Neural cell (in vitro differentiated cells): ENCODE measurements at regions not wholly inside any gene's neighbourhood (a gene's known extent, or its start where the extent isn't known, plus 50 kb on each side); places are given as distances from the start of the nearest gene placed in this dataset.

ENCODE experiments used
- H2AFZ ChIP-seq: fragments of 200-600, 300-800 bp; sonication (generic), shearing (Covaris generic); 2 replicates; pipeline ENCODE4 v1.6.0; 2014; ENCODE audit warnings: low read depth, mild to moderate bottlenecking, antibody characterized with exemption, low read length, moderate library complexity
- H3F3A ChIP-seq: fragments of 200-600 bp; shearing (Covaris generic); 2 replicates; pipeline ENCODE4 v1.6.1; 2016; ENCODE audit warnings: mild to moderate bottlenecking, moderate library complexity, mixed read lengths, antibody characterized with exemption, low read length; ENCODE audit not compliant: insufficient read depth, poor library complexity, severe bottlenecking
- H3K27ac ChIP-seq: fragments of 200-600, 300-800 bp; sonication (generic), shearing (Covaris generic); 2 replicates; pipeline ENCODE4 v1.5.1; 2014; ENCODE audit warnings: mild to moderate bottlenecking, low read length, moderate library complexity
- H3K27me3 ChIP-seq: fragments of 300-800, 200-600 bp; sonication (generic), shearing (Covaris generic); 2 replicates; pipeline ENCODE4 v1.6.0; 2014; ENCODE audit warnings: mild to moderate bottlenecking, low read depth, low read length, moderate library complexity; ENCODE audit not compliant: insufficient read depth
- H3K36me3 ChIP-seq: fragments of 300-800, 200-600 bp; sonication (generic), shearing (Covaris generic); 2 replicates; pipeline ENCODE4 v1.5.1; 2014; ENCODE audit warnings: mild to moderate bottlenecking, antibody characterized with exemption, low read length, moderate library complexity; ENCODE audit not compliant: insufficient read depth
- H3K4me2 ChIP-seq: fragments of 300-800, 200-600 bp; sonication (generic), shearing (Covaris generic); 2 replicates; pipeline ENCODE4 v1.6.0; 2014; ENCODE audit warnings: mild to moderate bottlenecking, low read length
- H3K4me3 ChIP-seq: fragments of 300-800, 200-600 bp; sonication (generic), shearing (Covaris generic); 2 replicates; pipeline ENCODE4 v1.5.1; 2014; ENCODE audit warnings: mild to moderate bottlenecking, low read length, moderate library complexity
- H3K79me2 ChIP-seq: fragments of 200-600 bp; shearing (Covaris generic); replicated peaks from 2 replicates; pipeline ENCODE4 v1.6.0; 2014; ENCODE audit warnings: mild to moderate bottlenecking, low read length, moderate library complexity; ENCODE audit not compliant: insufficient read depth
- H3K9ac ChIP-seq: fragments of 300-800, 200-600 bp; sonication (generic), shearing (Covaris generic); 2 replicates; pipeline ENCODE4 v1.6.1; 2016; ENCODE audit warnings: mild to moderate bottlenecking, low read length, mixed read lengths
- H3K9me2 ChIP-seq: fragments of 200-600 bp; shearing (Covaris generic); 2 replicates; pipeline ENCODE4 v1.6.1; 2016; ENCODE audit warnings: mild to moderate bottlenecking, low read length, mixed read lengths; ENCODE audit not compliant: insufficient read depth
- H3K9me3 ChIP-seq: fragments of 200-600, 300-800 bp; sonication (generic), shearing (Covaris generic); 2 replicates; pipeline ENCODE4 v1.6.1; 2016; ENCODE audit warnings: mild to moderate bottlenecking, mixed run types, low read length, moderate library complexity, mixed read lengths
- H4K20me1 ChIP-seq: fragments of 200-600 bp; shearing (Covaris generic); 2 replicates; pipeline ENCODE4 v1.6.1; 2016; ENCODE audit warnings: mild to moderate bottlenecking, mixed run types; ENCODE audit not compliant: insufficient read depth
- EP300 ChIP-seq: fragments of 450-650 bp; conservative IDR thresholded peaks from 2 replicates; pipeline ENCODE4 v1.6.1; 2014; ENCODE audit warnings: antibody characterized with exemption, mild to moderate bottlenecking, moderate library complexity; ENCODE audit not compliant: poor library complexity, severe bottlenecking
- EZH2 ChIP-seq: fragments of 200-600, 300-800 bp; shearing (Covaris generic), sonication (generic); IDR thresholded peaks from 2 replicates; pipeline ENCODE4 v1.6.1; 2014; ENCODE audit warnings: antibody characterized with exemption, low read length, borderline replicate concordance, mild to moderate bottlenecking; ENCODE audit not compliant: insufficient read depth, poor library complexity, severe bottlenecking
- MXI1 ChIP-seq: fragments of 450-650 bp; conservative IDR thresholded peaks from 2 replicates; pipeline ENCODE4 v1.6.1; 2014; ENCODE audit warnings: antibody characterized with exemption, mild to moderate bottlenecking; ENCODE audit not compliant: poor library complexity, severe bottlenecking
- POLR2AphosphoS5 ChIP-seq: IDR thresholded peaks from 2 replicates; pipeline ENCODE4 v1.6.1; 2012
- RAD21 ChIP-seq: fragments of 450-650 bp; conservative IDR thresholded peaks from 2 replicates; pipeline ENCODE4 v1.6.1; 2014; ENCODE audit warnings: antibody characterized with exemption, mild to moderate bottlenecking, moderate library complexity
- SMC3 ChIP-seq: fragments of 450-650 bp; conservative IDR thresholded peaks from 2 replicates; pipeline ENCODE4 v1.6.1; 2014; ENCODE audit warnings: antibody characterized with exemption, mild to moderate bottlenecking, moderate library complexity; ENCODE audit not compliant: poor library complexity
- TAF1 ChIP-seq: IDR thresholded peaks from 2 replicates; pipeline ENCODE4 v1.6.1; 2012; ENCODE audit warnings: low read depth
- TF ChIP-seq, protein P1 (sequence below): fragments of 450-650 bp; IDR thresholded peaks from 2 replicates; pipeline ENCODE4 v1.5.1; 2014; ENCODE audit warnings: antibody characterized with exemption, mild to moderate bottlenecking, moderate library complexity; ENCODE audit not compliant: poor library complexity, severe bottlenecking
- TF ChIP-seq, protein P2 (sequence below): IDR thresholded peaks from 2 replicates; pipeline ENCODE4 v1.6.1; 2012; ENCODE audit warnings: borderline replicate concordance

DNA sequence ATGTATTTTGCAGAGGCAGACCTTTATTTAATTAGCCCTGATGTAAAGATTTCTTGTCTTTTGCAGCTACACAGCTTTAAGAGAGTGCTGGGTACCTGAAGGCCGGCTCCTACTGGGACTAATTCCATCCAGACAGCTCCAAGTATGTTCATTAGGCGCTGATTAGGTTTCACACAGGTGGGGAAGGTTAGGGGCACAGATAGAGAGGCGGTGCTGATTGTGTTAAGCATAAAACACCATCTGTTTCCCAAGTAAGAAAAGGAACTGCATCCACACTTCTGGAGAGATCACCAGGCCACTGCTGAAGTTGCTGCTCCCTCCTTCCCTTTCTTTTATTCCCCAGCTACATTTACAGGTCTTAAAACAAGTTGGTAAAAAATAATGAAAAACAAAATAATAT lies 349.5 kb downstream of the ZIC3 start:
- Histone ChIP-seq H3K36me3 (no peaks in the 10 kb centered on the region), H3K9me2 (no peaks in the 10 kb centered on the region), H2AFZ (no peak overlapping the region), H3F3A (no peaks in the 10 kb centered on the region), H3K4me3 (no peak overlapping the region), H3K4me2 (no peak overlapping the region), H4K20me1 (no peaks in the 10 kb centered on the region), H3K27ac (no peak overlapping the region), H3K9me3 (no peaks in the 10 kb centered on the region), H3K79me2 (no peaks in the 10 kb centered on the region), H3K9ac (no peak overlapping the region), H3K27me3 (no peaks in the 10 kb centered on the region)
- TF ChIP-seq MXI1 (no peak), SMC3 (no peak), POLR2AphosphoS5 (no peak)

DNA sequence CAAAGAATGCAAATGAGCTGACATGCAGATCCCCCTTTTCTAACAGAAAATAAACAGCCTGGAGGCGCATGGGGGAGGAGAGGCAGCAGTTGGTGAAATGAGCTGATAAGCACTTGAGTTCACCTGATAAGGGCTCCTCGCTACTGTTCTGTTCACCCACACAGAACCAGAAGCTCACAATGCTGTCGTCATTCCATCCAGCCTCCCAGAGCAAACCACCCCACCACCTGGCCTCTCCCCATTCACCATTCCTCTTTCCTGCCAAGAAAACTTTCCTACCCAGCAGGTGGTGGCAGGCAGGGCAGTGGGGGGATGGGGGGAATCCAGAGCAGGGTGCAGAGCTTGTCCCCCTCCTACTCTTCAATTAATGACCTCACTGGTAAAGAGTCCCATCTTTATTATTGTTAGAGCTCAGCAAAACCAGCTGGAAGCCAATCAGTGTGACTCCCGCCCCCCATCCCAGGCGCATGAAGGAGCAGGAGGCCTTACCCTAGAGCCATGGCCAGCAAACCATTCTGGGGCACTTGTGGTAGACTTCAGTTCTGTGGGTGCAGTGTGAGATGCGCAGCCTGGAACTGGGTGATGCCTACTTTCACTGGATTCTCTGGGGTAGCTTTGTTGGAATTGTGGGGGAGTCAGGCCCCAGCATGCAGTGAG lies 350.3 kb downstream of the ZIC3 start:
- TF ChIP-seq, protein P1, sequence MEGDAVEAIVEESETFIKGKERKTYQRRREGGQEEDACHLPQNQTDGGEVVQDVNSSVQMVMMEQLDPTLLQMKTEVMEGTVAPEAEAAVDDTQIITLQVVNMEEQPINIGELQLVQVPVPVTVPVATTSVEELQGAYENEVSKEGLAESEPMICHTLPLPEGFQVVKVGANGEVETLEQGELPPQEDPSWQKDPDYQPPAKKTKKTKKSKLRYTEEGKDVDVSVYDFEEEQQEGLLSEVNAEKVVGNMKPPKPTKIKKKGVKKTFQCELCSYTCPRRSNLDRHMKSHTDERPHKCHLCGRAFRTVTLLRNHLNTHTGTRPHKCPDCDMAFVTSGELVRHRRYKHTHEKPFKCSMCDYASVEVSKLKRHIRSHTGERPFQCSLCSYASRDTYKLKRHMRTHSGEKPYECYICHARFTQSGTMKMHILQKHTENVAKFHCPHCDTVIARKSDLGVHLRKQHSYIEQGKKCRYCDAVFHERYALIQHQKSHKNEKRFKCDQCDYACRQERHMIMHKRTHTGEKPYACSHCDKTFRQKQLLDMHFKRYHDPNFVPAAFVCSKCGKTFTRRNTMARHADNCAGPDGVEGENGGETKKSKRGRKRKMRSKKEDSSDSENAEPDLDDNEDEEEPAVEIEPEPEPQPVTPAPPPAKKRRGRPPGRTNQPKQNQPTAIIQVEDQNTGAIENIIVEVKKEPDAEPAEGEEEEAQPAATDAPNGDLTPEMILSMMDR = no peak
- TF ChIP-seq EP300 = no peak
- TF ChIP-seq RAD21 = no peak
- TF ChIP-seq TAF1 = no peak
- no peak for TF ChIP-seq EZH2
- TF ChIP-seq, protein P2, sequence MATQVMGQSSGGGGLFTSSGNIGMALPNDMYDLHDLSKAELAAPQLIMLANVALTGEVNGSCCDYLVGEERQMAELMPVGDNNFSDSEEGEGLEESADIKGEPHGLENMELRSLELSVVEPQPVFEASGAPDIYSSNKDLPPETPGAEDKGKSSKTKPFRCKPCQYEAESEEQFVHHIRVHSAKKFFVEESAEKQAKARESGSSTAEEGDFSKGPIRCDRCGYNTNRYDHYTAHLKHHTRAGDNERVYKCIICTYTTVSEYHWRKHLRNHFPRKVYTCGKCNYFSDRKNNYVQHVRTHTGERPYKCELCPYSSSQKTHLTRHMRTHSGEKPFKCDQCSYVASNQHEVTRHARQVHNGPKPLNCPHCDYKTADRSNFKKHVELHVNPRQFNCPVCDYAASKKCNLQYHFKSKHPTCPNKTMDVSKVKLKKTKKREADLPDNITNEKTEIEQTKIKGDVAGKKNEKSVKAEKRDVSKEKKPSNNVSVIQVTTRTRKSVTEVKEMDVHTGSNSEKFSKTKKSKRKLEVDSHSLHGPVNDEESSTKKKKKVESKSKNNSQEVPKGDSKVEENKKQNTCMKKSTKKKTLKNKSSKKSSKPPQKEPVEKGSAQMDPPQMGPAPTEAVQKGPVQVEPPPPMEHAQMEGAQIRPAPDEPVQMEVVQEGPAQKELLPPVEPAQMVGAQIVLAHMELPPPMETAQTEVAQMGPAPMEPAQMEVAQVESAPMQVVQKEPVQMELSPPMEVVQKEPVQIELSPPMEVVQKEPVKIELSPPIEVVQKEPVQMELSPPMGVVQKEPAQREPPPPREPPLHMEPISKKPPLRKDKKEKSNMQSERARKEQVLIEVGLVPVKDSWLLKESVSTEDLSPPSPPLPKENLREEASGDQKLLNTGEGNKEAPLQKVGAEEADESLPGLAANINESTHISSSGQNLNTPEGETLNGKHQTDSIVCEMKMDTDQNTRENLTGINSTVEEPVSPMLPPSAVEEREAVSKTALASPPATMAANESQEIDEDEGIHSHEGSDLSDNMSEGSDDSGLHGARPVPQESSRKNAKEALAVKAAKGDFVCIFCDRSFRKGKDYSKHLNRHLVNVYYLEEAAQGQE = no peak
- TF ChIP-seq SMC3 = no peak
- no peak for TF ChIP-seq POLR2AphosphoS5
- H3K9me2 ChIP-seq = no peaks in the 10 kb centered on the region
- no peaks in the 10 kb centered on the region for H3F3A ChIP-seq
- no peaks in the 10 kb centered on the region for H3K79me2 ChIP-seq
- H3K4me3 ChIP-seq = no peak overlapping the region
- H2AFZ ChIP-seq = no peak overlapping the region
- H3K27ac ChIP-seq = no peak overlapping the region
- no peak overlapping the region for H3K9ac ChIP-seq
- H3K4me2 ChIP-seq = no peak overlapping the region
- H4K20me1 ChIP-seq = no peaks in the 10 kb centered on the region
- H3K36me3 ChIP-seq = no peaks in the 10 kb centered on the region
- no peaks in the 10 kb centered on the region for H3K9me3 ChIP-seq
- no peaks in the 10 kb centered on the region for H3K27me3 ChIP-seq

DNA sequence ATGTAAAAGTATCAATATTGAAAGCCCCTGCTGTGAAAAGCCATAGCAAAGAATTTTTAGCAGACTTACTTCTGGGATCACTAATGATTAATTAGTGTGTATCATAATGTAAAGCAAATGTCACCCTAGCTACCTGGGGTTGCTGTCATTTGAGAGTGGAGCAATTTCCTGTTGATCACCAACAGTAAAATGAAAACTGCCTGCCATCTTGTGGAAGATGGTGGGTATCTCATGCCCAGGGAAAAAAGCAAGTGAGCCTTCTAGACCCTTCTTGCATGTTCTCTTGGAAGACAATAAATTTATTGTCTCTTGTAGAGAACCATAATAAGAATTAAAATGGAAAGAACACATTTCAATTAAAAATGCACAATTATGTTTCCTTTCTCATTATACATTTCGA lies 360.2 kb downstream of the ZIC3 start:
- no peaks in the 10 kb centered on the region for H3K27me3 ChIP-seq
- no peaks in the 10 kb centered on the region for H3K79me2 ChIP-seq
- H3K4me3 ChIP-seq = no peak overlapping the region
- no peaks in the 10 kb centered on the region for H4K20me1 ChIP-seq
- H2AFZ ChIP-seq = no peak overlapping the region
- no peaks in the 10 kb centered on the region for H3F3A ChIP-seq
- no peaks in the 10 kb centered on the region for H3K36me3 ChIP-seq
- H3K9me2 ChIP-seq = no peaks in the 10 kb centered on the region
- no peaks in the 10 kb centered on the region for H3K9me3 ChIP-seq
- H3K9ac ChIP-seq = no peak overlapping the region
- H3K27ac ChIP-seq = no peak overlapping the region
- H3K4me2 ChIP-seq = no peak overlapping the region
- TF ChIP-seq POLR2AphosphoS5 (no peak), SMC3 (peak; percentile 77), EP300 (no peak), RAD21 (peak; percentile 79), MXI1 (no peak)
- TF ChIP-seq, protein P1 = peak; percentile 71
